Posterior vena cava (tissue), 2 donors: ENCODE measurements at regions not wholly inside any gene's neighbourhood (a gene's known extent, or its start where the extent isn't known, plus 50 kb on each side); places are given as distances from the start of the nearest gene placed in this dataset.
"Not testable (repeated sequence)": the region's sequence is repeated elsewhere in the genome, so short reads cannot be mapped to it uniquely, and the experiment has no call there.

Source experiments
- DNase-seq: peaks from one replicate; pipeline ENCODE4 v3.0.0-alpha.2; 2020; ENCODE audit warnings: low spot score
- intact Hi-C, 2 donors: fragments of 100-400 bp; cut with DNase I; formaldehyde crosslinking; loops; one replicate each; pipeline versions ENCODE4 v1.14.1 to v1.14.2; 2022 to 2023
- donor health status: DM: yes; HTN: yes; CAD: no.
- donor health status: DM: yes; HTN: yes; CAD: no.

DNA sequence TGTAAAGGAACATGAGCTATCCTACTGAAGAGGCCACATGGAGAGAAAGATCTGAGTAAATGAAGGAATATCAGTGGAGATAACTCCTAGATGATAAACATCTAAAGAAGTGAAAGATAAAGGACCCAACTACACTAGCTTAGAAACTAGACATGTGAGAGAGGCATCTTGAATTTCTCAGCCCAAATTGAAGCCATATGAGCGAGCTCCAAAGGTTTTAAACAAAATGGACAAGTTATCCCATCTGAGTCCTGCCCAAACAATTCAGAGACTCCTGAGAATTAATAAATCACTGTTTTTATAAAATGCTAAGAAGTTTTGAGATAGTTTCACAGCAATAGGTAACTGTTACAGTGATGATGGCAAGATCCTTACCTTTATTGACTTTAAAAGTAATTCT is 438.9 kb downstream of the NAV3 start:
- DNase-seq, result no peak
- intact Hi-C loops, result no loop called here

DNA sequence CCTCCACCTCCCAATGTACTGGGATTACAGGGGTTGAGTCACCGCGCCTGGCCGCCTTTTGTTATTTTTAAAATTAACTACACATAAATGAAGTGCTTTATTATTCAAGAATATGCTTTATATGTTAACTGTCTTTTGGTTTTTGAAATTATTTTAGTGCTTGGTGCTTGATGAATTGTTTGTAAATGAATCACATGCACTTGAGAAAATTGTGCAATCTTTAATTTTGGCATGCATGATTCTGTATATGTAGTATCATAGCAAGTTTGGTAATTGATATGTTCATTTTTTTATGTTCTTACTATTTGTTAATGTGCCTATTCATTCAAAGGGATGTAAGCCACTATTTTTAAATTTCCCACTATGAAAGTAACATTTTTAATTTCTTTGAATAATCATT is 440.9 kb downstream of the NAV3 start:
- DNase-seq, result no peak
- intact Hi-C loops, result no loop called here

DNA sequence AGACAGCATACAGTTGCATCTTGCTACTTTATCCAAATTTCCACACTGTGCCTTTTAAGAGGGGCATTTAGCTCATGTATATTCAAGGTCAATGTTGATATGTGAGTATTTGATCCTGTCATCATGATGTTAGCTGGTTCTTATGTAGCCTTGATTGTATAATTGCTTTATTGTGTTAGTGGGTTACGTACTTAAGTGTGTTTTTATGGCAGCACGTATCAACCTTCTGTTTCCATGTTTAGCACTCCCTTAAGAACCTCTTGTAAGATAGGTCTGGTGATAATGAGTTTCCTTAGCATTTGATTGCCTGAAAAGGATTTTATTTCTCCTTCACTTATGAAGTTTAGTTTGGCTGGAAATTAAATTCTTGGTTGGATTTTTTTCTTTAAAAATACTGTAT is 445.2 kb downstream of the NAV3 start:
- no peak for DNase-seq
- intact Hi-C loops, result no loop called here

DNA sequence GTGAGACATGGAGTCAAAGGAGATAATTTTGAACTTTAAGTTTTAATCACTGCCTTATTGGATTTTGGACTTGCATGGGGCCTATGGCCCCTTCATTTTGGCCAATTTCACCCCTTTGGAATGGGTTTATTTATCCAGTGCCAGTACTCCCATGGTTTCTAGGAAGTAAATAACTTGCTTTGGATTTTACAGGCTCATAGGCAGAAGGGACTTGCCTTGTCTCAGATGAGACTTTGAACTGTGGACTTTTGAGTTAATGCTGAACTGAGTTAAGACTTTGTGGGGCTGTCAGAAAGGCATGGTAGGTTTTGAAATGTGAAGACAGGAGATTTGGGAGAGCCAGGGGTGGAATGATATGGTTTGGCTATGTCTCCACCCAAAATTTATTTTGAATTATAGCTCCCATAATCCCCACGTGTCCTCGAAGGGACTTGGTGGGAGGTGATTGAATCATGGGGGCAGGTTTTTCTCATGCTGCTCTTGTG is 448.1 kb downstream of the NAV3 start:
- intact Hi-C loops, result no loop called here
- no peak for DNase-seq

DNA sequence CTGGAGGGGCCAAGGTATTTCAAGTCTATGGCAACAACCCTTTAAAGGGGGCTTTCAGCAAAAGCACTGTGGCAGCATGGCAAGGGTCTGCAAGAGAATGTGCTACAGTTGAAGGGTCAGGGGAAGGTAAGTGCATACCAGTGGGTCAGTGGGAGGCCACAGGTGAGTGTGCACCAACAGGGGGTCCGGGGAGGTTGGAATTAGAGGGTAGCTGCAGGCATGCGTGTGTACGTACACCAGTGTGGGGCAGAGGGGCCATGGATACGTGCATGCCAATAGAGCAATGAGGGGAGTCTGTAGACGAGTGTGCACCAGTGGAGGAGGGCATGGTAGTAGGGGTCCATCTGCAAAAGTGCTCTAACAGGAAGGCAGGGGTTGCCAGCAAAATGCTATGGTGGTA is 448.9 kb downstream of the NAV3 start:
- intact Hi-C loops, result no loop called here

DNA sequence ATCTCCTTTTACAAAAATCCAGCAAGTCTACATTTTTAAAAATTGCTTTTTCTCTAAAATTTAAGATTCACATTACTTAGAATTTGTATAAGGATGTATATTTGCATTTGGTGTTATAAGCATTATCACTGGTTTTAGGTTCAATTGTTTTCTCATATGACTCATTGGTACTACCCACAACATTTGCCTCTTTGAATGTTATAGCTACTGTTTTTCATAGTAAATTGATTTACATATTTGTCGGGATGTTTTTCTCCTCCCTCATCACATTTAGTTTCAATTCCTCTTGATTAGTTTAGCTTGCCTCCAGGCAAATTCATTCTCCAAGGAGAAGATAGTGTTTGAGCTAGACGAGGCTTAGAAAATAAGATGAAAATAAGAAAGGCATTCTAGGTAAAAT is 450.4 kb downstream of the NAV3 start:
- DNase-seq, intact Hi-C loops: not testable (repeated sequence)

More for the DNA sequence above, 448.9 kb downstream of the NAV3 start:
- DNase-seq, result no peak

GRCh38 chr12:78284417-78284816 is 453.7 kb downstream of the NAV3 start:
- intact Hi-C loops, result no loop called here
- DNase-seq, result no peak

GRCh38 chr12:78290606-78291345 is 460.1 kb downstream of the NAV3 start:
- no peak for DNase-seq
- intact Hi-C loops, result no loop called here

DNA sequence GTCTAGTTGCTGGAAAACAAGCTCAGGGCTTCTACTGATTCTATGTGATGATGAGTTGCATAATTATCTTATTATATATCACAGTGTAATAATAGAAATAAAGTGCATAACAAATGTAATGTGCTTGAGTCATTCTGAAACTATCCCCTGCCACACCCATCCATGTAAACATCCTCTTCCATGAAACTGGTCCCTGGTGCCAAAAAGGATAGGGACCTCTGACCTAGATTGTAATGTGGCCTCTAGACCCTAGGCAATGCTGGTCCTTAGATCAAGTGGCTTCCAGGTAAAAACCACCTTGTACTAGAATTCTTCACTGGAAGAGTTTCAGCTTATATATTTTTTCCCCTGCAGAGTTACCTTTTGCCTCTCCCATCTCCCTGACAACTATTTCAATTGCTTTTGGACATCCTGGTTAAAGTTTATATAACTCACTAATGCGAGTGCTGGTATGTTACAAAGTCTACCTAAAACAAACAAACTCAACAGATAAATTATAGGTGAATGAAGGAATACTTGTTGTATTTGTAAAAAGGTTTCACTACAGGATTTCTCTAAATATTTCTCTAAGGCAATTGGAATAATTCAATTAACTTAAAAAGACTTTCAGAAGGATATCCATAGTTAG is 462.5 kb downstream of the NAV3 start:
- intact Hi-C loops, result no loop called here

DNA sequence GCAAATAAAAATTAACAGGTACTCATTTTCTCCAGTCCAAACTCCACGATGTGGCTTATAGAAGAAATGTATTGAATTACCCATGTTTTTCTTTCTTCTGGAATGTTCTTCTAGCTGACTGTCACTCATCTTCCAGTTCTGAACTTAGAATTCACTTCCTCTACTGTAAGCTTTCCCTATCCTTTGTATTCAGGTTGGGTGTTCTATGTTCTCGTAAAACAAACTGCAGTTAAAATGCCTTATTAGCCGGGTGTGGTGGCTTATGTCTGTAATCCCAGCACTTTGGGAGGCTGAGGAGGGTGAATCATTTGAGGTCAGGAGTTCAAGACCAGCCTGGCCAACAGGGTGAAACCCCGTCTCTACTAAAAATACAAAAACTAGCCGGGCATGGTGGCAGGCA is 470.6 kb downstream of the NAV3 start:
- intact Hi-C loops, result not testable (repeated sequence)

More for the DNA sequence above, 462.5 kb downstream of the NAV3 start:
- DNase-seq, result no peak

GRCh38 chr12:78305808-78306207 is 475.1 kb downstream of the NAV3 start:
- intact Hi-C loops, result no loop called here
- DNase-seq, result no peak

More for the DNA sequence above, 470.6 kb downstream of the NAV3 start:
- not testable (repeated sequence) for DNase-seq

GRCh38 chr12:78306236-78306635 is 475.5 kb downstream of the NAV3 start:
- intact Hi-C loops, result no loop called here
- no peak for DNase-seq

- intact Hi-C loops, result no loop called here
- no peak for DNase-seq
Observed at GRCh38 chr12:78308701-78309100, 478.0 kb downstream of the NAV3 start.

DNA sequence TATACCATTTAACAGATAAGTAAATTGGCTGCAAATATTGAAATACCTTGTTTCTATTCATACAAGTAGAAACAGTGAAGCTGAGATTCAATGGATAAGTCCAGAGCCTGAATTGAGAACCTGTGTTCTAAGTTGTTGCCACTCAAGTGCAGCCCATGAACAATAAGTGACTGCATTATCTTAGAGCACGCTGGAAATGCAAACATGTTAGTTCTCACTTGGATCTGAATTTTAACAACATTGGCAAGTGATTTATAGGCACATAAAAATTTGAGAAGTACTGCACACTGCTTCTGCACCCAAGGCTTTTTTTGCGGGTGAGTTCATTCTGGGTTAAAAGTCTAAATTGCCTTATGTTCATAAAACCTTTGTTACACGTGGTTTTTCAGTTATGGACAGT is 484.3 kb downstream of the NAV3 start:
- DNase-seq, result no peak

GRCh38 chr12:78316136-78316535 is 485.4 kb downstream of the NAV3 start:
- intact Hi-C loops, result no loop called here
- no peak for DNase-seq

More for the DNA sequence above, 484.3 kb downstream of the NAV3 start:
- intact Hi-C loops, result no loop called here

DNA sequence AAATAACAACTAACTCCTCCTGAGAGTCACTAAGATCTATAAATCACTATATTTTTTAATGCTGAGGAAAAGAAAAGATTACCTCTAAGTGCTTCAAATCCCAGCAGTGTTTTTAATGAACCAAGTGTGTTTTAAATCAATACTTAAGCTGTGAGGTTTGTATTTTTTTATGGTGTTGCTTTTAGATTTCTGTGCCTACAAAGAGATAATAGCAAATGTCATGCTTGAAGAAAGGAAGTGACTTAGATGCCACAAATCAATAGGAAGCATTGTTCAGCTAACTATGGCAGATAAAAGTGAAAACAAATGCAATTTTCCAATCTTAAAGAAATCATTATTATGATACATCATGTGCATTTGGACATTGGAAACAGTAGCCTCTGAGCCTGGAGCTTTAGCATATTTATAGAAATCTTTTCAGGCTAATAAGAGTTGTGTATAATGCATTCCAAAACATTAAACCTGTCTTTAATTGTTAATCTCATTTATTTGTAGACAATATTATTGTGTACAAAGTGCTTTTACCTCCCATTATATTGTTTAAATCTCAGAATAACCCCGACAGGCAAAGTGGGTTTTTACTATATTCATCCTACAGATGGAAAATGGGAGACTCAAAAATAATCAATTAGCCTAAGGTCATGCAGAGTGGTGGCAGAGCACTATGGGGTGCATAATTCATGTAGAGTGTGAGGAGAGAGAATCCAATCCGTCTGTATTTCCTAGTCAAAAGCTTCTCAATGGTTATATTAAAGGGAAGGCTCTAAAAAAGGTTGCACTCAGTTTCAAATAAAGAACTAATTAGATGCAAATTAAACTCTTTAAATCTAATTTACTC is 486.2 kb downstream of the NAV3 start:
- intact Hi-C loops, result no loop called here
- DNase-seq, result no peak

DNA sequence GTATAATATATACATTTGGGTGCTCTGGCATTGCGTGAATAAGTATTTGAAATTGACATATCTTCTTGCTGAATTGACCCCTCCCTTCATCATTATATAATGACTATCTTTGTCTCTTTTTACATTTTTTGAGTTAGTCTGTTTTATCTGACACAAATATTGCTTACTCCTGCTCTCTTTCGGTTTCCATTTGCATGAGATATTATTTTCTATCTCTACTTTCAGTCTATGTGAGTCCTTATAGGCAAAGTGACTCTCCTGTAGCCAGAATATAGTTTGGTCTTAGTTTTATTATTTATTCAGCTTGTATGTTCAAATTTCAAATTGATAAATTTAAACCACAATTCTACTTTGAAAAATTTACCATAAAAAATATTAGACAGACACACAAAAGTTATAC is 491.0 kb downstream of the NAV3 start:
- intact Hi-C loops, result no loop called here
- no peak for DNase-seq

DNA sequence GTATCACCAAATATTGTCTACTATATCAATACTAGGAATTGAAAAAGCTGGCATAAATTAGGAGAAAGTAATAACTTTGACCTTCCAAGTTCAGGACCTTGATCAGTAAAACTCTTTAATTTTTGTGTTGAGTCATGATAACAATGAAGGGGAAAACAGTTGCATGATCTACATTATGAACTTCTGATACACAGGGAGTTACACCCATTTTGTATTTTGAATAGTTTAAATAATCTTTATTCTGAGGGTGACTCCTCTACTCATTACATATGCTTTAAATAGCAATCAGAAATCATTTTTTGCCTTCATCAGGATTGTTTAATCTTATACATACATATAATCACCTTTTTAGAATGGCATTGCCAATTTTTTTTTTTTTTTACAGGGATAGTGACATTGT is 492.5 kb downstream of the NAV3 start:
- DNase-seq, result no peak
- intact Hi-C loops, result no loop called here

- intact Hi-C loops, result no loop called here
- DNase-seq, result no peak
Observed at GRCh38 chr12:78324234-78324633, 493.5 kb downstream of the NAV3 start.

DNA sequence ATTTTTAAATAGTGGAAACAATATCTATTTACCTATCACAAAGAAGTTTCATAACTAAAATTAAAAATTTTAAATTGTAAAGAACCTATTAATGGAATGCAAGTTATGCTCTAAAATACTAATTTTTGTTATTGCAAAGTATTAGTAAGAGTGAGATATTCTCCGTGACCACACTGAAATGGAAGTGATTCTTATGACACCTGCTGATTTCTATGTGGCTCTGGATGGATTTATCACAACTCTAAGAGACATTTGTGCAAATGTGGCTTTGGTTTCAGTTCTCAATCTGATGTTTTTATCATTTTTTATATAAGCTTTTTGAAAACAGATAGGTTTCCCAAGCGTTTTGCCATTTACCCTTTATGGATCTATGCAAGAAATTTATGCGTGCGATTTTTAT is 497.8 kb downstream of the NAV3 start:
- no peak for DNase-seq
- intact Hi-C loops, result no loop called here
